SHP77 (cell line): ENCODE measurements at regions not wholly inside any gene's neighbourhood (a gene's known extent, or its start where the extent isn't known, plus 50 kb on each side); places are given as distances from the start of the nearest gene placed in this dataset.
"Not testable (repeated sequence)": the region's sequence is repeated elsewhere in the genome, so short reads cannot be mapped to it uniquely, and the experiment has no call there.

Source experiments
- DNase-seq, 2 experiments: peaks; one replicate each; lab custom pipeline; 2025; lab: John Stamatoyannopoulos, UW

GRCh38 chr5:10126900-10127299 lies 122.8 kb downstream of the ATPSCKMT start:
- DNase-seq = no peak

GRCh38 chr5:10125116-10125515 lies 124.6 kb downstream of the ATPSCKMT start:
- no peak for DNase-seq

DNA sequence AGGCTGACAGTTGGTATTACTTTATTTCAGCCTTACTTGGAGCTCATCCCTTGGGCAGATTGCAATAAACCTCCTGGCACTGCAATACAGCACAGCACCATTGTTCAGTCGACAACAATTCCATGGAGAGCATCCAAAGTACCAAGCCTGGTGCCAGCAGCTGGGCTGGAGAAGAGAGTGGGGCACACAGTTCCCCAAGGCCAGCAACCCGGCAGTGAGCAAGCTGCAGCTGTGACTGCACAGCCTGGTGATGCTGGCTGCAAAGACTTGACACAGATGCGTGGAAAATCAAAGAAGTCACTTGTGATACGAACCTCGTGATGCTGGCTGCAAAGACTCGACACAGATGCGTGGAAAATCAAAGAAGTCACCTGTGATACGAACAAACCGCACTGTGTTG lies 125.4 kb downstream of the ATPSCKMT start:
- no peak for DNase-seq

GRCh38 chr5:10123254-10123989 lies 126.3 kb downstream of the ATPSCKMT start:
- DNase-seq = no peak

- no peak for DNase-seq
Observed at GRCh38 chr5:10122076-10122726, 127.5 kb downstream of the ATPSCKMT start.

GRCh38 chr5:10120934-10121333 lies 128.8 kb downstream of the ATPSCKMT start:
- DNase-seq = no peak

DNA sequence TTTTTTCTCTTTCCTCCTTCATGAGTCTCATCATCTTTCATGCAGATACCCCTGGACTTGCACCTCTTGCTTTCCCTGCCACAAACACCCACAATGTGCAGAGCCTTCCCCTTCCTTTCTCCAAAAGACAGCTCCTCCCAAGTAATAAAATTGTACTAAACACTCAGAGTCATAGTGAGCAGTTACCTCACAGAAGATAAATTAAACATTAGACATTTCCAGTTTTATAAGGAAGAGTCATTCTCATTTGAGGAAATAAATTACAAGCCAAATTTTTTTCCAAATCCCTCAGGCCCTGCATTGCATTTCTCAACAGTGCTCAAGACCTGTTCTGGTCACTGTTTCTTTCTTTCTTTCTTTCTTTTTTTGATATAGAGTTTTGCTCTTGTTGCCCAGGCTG lies 131.5 kb downstream of the ATPSCKMT start:
- DNase-seq = no peak

DNA sequence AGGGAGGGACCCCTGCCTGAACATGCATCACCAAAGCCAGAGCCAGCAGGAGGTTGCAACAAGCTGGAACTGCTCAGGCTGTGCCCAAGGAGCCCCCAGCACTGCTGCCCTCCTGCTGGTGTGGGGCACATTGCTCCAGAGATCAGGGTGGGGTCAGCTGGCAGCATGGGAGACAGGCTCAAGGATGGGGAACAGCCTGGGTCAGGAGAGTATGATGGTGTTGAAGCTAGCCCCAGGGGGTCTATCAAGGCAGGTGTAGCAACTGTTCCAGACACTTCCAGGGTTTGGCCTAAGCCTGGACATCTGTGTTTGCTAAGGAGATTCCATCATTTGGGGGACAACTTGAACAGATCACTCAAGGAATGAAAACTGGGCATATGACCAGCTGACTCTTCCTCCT lies 133.1 kb downstream of the ATPSCKMT start:
- DNase-seq = no peak

GRCh38 chr5:10115669-10116068 lies 134.0 kb downstream of the ATPSCKMT start:
- no peak for DNase-seq

- peak in 1 of 2 experiments; percentile 40 for DNase-seq
Observed at GRCh38 chr5:10111571-10111970, 138.1 kb downstream of the ATPSCKMT start.

- DNase-seq = no peak
Observed at GRCh38 chr5:10110228-10110627, 139.5 kb downstream of the ATPSCKMT start.

DNA sequence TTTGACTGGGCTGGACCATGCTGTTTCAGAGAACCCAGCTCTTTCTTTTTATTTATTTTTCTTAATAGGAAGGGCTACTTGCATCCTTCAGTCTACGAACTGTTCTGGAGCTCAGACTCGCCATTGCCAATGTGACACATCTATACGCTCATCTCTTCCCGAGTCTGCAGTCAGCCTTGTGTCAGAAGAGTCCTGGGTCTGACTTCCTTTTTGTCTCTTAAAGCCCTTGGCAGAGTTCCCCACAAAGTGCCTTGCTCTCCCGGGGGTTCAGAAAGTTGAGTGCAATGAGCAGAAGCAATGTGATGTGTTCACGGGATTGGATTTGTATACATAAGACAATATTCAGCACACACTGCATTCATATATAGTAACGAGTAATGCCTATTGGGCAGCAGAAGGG lies 140.4 kb downstream of the ATPSCKMT start:
- no peak for DNase-seq

- DNase-seq = no peak
Observed at GRCh38 chr5:10106806-10107205, 142.9 kb downstream of the ATPSCKMT start.

- DNase-seq = no peak
Observed at GRCh38 chr5:10106285-10106684, 143.4 kb downstream of the ATPSCKMT start.

DNA sequence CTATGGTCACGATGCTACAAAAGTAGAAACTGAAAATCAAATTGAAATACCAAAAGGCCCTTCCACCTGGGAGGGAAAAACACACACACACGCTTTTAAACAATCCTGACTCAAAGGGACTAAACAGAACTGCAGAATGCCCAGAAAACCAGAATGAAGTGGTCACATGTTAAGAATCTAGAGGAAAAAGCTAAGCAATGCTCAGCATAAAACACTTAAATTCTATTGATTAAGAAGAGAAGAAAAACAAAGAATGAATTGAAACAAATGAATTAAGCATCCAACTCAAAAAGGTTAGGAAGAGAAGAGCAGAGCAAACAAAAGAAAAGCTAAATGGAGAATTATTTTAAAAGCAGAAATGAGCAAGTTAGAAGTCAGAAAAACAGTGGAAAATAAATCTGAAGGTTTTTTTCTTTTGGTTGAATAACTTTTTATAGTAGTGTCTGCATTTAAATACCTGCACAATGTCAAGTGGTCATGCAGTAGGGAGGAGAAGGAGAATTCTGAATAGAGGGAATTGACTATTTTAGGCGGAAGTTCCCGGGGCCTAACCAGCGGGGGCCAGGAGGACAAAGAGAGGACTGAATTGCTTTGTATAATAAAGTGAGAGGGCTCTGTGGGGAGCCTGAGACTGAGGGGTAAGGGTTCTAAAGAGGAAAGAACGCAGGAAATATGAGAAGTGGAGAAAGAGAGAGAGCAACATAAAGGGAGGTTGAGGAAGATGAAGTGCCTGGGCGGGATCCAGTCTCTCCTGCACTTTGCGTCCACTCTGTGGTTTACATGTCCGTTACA lies 146.8 kb downstream of the ATPSCKMT start:
- no peak for DNase-seq

DNA sequence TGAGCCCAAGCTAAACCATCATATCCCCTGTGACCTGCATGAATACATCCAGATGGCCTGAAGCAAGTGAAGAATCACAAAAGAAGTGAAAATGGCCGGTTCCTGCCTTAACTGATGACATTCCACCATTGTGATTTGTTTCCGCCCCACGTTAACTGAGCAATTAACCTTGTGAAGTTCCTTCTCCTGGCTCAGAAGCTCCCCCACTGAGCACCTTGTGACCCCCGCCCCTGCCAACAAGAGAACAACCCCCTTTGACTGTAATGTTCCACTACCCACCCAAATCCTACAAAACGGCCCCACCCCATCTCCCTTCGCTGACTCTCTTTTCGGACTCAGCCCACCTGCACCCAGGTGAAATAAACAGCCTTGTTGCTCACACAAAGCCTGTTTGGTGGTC lies 147.5 kb downstream of the ATPSCKMT start:
- DNase-seq = not testable (repeated sequence)

DNA sequence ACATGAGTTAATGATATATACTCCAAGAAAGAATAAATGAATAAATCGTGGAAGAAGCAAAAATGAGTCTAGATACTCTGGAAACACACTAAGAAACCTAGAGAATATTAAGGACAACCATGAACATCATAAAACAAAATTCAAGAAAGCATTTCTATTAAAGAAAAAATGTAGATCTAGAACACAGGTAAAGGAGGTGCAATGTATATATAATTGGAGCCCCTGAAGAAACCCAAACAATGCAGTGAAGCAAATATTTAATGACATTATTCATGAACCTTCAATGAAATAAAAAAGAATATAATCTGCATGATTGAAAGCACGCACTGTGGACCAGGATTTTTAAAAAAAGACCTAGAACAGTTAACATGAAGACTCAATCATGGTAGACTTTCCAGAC lies 150.1 kb downstream of the ATPSCKMT start:
- no peak for DNase-seq

- peak in 1 of 2 experiments; percentile 31 for DNase-seq
Observed at GRCh38 chr5:10091701-10092100, 158.0 kb downstream of the ATPSCKMT start.

DNA sequence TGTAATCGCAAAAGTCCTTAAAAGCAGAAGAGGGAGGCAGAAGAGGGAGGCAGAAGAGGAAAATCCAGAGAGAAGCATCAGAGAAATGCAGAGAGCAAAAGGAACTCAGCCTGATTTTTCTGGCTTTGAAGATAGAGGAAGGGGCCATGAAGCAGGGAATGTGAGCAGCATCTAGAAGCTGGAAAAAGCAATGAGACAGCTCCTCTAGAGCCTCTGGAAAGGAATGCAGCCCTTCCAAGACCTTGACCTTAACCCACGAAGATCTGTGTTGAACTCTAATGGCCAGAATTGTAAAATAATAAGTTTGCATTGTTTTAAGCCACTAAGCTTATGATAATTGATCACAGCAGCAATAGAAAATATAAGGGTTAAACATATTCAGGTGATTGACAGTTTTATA lies 159.6 kb downstream of the ATPSCKMT start:
- DNase-seq = no peak

DNA sequence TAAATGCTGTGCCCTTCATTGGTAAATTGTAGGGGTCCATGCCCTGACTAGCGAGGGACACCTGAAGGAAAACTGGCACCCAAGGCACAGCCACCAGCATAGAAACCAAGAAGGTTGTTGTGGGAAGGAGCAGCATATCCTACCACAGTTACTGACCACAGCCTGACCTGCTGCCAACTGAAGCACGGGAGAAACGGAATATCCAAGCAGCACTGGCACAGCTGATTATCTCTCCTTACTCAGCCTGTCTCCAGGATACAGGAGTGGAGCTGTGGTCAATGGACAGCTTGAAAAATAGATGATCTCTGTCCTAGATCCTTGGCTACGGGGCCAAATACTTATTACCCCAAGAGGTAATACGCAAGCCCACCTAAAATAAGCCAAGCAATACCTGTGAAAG lies 164.5 kb downstream of the ATPSCKMT start:
- DNase-seq = no peak

- no peak for DNase-seq
Observed at GRCh38 chr5:10081584-10081983, 168.1 kb downstream of the ATPSCKMT start.

GRCh38 chr5:10077791-10078545 lies 171.7 kb downstream of the ATPSCKMT start:
- DNase-seq = no peak
